ENCODE measurements at regions not wholly inside any gene's neighbourhood (a gene's known extent, or its start where the extent isn't known, plus 50 kb on each side); places are given as distances from the start of the nearest gene placed in this dataset.

- in situ Hi-C loops (cut with MboI; ENCODE audit: low pct_unique_long_range_greater_than_20kb, low sequenced_read_pairs, unreplicated experiment), result no loop called here
- no peak for TF ChIP-seq CTCF (IDR thresholded peaks at IDR 0.05; ENCODE audit: extremely low read depth, insufficient read depth, missing control alignments)
- no peak for DNase-seq (ENCODE audit: low spot score)
Measured at GRCh38 chr14:100671386-100671901, 55.2 kb upstream of the DLK1 start.

DNA sequence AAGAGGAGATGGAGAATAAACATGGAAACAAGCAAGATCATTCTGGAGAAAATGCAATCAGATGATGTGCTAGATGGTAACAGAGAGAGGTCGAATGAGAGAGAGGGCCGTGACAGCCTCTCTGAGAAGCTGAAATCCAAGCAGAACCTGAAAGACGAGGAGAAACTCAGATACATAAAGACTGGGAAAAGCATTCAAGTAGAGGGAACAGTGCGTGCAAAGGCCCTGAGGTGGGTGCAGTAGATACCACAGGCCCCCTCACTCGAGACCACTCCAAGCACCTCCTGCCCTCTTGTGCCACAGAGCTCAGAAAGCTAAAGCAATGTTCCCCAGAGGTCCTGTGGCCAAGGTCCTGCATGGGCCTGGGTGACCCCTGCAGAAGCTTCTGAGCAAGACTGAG, 54.8 kb upstream of the DLK1 start:
- in situ Hi-C loops (cut with MboI; ENCODE audit: low pct_unique_long_range_greater_than_20kb, low sequenced_read_pairs, unreplicated experiment), result no loop called here
- no peak for DNase-seq (ENCODE audit: low spot score)

DNA sequence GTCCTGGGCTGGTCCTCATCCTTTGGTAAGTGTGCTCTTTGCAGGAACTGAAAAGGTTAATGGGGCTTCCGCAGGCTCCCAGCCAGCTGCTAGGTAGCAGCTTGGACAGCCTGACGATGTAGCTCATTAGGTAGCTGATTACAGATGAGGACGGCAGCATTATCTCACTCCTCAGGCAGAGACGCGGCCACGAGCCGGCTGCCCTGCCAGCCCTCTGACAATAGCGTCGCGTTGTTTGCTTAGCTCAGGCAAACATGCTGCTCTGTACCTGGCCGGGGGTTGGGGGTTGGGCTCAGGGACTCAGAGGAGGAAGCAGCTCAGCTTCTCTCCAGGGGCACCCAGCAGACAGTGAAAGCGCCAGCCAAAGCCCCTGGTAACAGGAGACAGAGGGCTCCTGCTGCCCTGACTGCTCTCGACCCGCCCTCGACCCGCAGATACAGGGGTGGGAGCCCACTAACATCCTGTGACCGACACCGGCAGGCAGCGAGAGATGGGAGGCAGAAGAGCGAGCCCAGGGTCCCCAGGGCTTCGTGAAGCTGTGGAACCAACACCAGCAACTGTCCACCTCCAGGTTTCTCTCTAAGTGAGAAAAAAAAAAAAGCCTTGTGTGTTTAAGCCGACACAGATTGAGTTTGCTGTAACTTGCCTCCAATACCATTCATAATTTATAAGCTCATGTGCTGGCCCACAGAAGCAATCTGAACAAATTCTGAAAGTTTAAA, 53.4 kb upstream of the DLK1 start:
- in situ Hi-C loops (cut with MboI; ENCODE audit: low pct_unique_long_range_greater_than_20kb, low sequenced_read_pairs, unreplicated experiment), result no loop called here
- no peak for DNase-seq (ENCODE audit: low spot score)
- TF ChIP-seq CTCF (IDR thresholded peaks at IDR 0.05; ENCODE audit: extremely low read depth, insufficient read depth, missing control alignments), result no peak

More for the DNA sequence above, 54.8 kb upstream of the DLK1 start:
- TF ChIP-seq CTCF (IDR thresholded peaks at IDR 0.05; ENCODE audit: extremely low read depth, insufficient read depth, missing control alignments), result no peak

- in situ Hi-C loops (cut with MboI; ENCODE audit: low pct_unique_long_range_greater_than_20kb, low sequenced_read_pairs, unreplicated experiment), result no loop called here
Measured at GRCh38 chr14:100673807-100674154, 52.9 kb upstream of the DLK1 start.

GRCh38 chr14:100674428-100674827, 52.3 kb upstream of the DLK1 start:
- in situ Hi-C loops (cut with MboI; ENCODE audit: low pct_unique_long_range_greater_than_20kb, low sequenced_read_pairs, unreplicated experiment), result no loop called here

More at GRCh38 chr14:100673807-100674154, 52.9 kb upstream of the DLK1 start:
- DNase-seq (ENCODE audit: low spot score), result no peak
- no peak for TF ChIP-seq CTCF (IDR thresholded peaks at IDR 0.05; ENCODE audit: extremely low read depth, insufficient read depth, missing control alignments)

GRCh38 chr14:100674897-100675619, 51.6 kb upstream of the DLK1 start:
- in situ Hi-C loops (cut with MboI; ENCODE audit: low pct_unique_long_range_greater_than_20kb, low sequenced_read_pairs, unreplicated experiment), result no loop called here
- no peak for TF ChIP-seq CTCF (IDR thresholded peaks at IDR 0.05; ENCODE audit: extremely low read depth, insufficient read depth, missing control alignments)
- no peak for DNase-seq (ENCODE audit: low spot score)

More at GRCh38 chr14:100674428-100674827, 52.3 kb upstream of the DLK1 start:
- no peak for DNase-seq (ENCODE audit: low spot score)
- TF ChIP-seq CTCF (IDR thresholded peaks at IDR 0.05; ENCODE audit: extremely low read depth, insufficient read depth, missing control alignments), result no peak
